CD4-positive, alpha-beta T cell treated with Interleukin-17A for 1 hour (primary cell): ENCODE measurements at regions not wholly inside any gene's neighbourhood (a gene's known extent, or its start where the extent isn't known, plus 50 kb on each side); places are given as distances from the start of the nearest gene placed in this dataset.
A peak's percentile ranks its signal among the peaks of the same experiment; 100 is the strongest.
"Not testable (repeated sequence)": the region's sequence is repeated elsewhere in the genome, so short reads cannot be mapped to it uniquely, and the experiment has no call there.

ENCODE experiments used
- DNase-seq: peaks from one replicate; pipeline ENCODE4 v3.0.0-alpha.2; 2020

DNA sequence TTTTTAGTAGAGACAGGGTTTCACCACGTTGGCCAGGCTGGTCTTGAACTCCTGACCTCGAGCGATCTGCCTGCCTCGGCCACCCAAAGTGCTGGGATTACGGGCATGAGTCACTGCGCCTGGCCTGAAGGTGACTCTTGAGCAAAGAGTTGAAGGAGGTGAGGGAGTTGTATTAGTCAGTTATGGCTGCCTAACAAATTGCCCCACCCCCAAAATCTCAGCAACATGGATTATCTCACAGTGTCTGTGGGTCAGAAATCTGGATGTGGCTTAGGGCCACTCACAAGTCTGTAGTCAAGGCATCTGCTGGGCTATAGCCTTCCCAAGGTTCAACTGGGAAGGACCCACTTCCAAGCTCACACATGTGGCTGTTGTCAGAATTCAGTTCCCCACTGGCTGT, 52.8 kb upstream of the ADGRE5 start:
- no peak for DNase-seq

DNA sequence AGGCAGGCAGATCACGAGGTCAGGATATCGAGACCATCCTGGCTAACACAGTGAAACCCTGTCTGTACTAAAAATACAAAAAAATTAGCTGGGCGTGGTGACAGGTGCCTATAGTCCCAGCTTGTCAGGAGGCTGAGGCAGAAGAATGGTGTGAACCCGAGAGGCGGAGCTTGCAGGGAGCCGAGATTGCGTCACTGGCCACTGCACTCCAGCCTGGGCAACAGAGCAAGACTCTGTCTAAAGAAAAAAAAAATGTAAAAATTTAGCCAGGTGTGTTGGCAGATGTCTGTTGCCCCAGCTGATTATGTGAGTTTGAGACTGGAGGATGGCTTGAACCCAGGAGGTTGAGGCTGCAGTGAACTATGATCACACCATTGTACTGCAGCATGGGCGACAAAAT, 54.2 kb upstream of the ADGRE5 start:
- not testable (repeated sequence) for DNase-seq

DNA sequence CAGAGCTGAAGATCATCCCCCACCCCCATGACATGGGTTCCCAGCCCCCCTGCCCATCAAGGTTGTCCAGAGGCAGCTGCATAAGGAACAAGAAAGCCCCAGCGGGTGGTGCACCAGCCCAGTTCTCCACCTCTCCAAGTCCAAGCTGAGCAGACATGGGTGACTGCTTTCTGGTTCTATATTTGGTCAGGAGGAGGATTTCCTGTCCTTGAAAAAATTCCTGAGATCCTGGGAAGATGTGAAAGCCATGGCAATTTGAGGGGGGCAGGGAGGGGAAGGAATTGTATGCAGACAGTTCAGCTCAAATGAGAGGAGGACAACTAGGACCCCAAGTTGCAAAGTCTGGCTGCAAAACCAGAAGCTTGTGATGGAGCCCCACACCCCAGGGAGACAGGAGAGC, 55.4 kb upstream of the ADGRE5 start:
- DNase-seq = no peak

DNA sequence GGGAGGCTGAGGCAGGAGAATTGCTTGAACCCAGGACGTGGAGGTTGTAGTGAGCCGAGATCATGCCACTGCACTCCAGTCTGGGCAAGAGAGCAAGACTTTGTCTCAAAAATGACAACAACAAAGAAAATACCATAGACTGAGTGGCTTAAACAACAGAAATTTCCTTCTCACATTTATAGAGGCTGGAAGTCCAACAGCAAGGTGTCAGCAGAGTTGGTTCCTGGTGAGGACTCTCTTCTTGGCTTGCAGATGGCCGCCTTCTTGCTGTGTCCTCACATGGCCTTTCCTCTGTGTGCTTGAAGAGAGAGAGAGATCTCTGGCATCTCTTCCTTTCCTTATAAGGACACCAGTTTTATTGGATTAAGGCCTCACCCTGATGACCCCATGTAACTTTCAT, 56.1 kb upstream of the ADGRE5 start:
- DNase-seq = no peak

DNA sequence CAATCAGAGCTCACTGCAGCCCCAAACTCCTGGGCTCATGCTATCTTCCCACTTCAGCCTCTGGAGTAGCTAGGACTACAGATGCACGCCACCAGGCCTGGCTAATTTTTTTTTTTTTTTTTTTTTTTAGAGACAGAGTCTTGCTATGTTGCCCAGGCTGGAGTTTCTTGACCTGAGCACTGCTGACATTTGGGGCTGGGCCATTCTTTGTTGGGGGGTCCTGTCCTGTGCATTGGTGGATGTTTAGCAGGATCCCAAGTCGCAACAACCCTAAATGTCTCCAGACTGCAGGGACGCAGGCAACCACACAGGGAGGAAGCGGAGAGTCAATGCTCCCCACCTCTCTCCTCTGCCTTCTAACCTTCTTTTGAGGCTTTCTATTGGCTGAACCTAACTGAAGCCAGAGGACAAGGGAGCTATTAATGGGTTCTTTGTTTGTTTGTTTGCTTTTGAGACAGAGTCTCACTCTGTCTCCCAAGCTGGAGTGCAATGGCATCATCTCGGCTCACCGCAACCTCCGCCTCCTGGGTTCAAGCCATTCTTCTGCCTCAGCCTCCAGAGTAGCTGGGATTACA, 58.3 kb upstream of the ADGRE5 start:
- no peak for DNase-seq

DNA sequence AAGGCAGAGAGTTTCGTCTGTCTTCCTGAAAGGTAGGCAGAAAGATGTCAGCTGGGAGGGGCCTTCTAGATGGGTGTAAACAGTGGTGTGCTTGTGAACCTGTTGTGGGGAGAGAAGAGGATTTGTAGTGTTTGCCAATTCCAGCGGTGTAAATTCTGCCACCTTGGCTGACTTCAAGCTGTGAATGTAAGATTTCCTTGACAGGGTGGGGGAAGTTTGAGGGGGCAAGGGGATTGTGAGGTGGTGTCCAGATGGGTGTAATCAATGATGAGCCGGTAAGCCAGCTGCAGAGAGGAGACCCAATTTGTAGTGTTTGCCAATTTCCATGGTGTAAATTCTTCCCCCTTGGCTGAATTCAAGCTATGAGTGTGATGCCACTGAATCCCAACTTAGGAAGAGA, 61.0 kb upstream of the ADGRE5 start:
- no peak for DNase-seq

DNA sequence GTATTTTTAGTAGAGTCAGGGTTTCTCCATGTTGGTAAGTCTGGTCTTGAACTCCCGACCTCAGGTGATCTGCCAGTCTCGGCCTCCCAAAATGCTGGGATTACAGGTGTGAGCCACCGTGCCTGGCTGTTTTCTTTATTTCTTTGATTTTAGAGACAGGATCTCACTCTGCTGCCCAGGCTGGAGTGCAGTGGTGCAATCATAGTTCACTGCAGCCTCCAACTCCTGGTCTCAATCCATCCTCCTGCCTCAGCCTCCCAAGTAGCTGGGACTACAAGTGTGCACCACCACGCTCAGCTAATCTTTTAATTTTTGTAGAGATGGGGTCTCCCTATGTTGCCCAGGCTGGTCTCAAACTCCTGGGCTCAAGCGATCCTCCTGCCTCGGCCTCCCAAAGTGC, 61.5 kb upstream of the ADGRE5 start:
- not testable (repeated sequence) for DNase-seq

DNA sequence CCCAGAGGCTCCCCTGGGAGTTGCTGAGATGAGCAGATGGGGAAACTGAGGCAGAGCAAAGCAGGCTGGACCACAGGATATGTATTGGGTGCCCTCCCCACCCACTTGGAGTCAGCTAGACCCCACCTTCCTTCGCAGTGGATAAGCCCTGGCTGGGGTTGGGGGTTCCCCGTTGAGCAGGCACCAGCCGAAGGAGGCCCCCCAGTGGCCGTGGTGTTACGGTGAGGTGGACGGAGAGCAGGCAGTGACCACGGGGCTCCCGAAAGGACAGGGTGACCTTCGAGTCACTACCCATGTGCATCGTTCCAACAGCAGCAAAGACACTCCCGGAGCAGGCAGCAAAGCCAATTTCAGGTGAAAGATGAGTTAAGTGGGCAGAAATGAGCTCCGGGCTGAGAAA, 62.4 kb upstream of the ADGRE5 start:
- no peak for DNase-seq

DNA sequence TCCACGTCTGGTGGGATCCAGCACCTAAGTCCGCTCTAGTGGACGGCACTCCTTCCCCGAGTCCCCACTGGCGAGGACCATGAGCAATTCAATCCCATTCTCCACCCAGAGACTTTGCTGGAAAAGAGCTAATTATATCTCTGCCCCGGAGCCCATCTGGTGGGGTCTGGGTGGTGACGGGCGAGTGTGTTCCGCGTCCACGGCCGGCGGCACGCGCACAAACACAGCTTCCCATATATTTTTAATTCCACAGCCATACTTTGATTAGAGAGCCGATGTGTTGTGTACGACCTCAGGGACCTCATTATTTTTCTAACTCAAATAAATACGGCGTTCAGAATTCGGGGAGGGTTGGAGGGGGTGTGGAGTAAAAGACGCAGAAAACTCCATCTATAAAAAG, 64.1 kb upstream of the ADGRE5 start:
- DNase-seq = no peak

DNA sequence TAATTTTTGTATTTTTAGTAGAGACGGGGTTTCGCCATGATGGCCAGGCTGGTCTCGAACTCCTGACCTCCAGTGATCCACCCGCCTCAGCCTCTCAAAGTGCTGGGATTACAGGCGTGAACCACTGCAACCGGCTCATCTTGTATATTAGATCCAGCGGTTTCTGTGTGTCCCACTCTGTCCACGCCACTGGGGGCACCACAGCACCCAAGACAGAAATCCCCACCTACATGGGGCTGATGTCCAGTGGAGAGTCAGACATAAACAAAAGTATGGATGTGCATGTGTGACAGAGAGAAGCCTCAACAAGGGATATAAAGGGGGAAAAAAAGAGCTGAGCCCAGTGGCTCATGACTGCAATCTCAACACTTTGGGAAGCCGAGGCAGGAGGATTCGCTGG, 65.8 kb upstream of the ADGRE5 start:
- no peak for DNase-seq

DNA sequence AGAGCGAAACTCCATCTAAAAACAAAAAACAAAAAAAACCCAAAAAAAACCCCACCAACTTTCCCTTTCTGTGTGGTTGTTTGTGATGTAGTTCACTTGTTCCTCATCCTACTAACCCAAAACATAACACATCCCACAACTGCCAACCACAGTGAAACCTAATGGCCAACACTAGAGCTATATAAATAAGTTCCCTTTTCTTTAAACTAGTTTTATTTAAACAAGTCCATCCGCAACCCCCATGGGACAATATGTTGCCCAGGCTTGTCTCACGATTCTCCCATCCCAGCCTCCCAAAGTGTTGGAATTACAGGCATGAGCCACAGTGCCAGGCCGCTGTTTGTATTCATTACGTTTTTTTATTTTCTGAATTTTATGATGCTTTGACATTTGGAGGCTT, 71.2 kb upstream of the ADGRE5 start:
- peak; percentile 10 for DNase-seq

DNA sequence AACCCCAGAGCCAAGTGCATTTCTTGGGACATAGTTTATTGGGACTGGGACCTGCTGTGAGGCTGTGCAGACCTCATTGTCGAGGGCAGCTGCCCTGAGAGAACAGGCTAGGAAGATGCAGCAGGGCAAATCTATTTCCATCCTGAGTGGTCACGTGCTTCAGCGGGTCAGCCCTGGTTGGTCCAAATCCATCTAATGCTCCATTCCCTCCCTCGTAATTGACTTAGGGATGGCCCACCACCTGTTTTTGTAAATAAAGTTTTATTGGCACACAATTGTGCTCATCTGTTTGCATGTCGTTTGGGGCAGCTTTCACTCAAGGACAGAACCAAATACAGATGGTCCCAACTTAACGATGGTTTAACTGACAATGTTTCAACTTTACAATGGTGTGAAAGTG, 75.5 kb upstream of the ADGRE5 start:
- DNase-seq = no peak

DNA sequence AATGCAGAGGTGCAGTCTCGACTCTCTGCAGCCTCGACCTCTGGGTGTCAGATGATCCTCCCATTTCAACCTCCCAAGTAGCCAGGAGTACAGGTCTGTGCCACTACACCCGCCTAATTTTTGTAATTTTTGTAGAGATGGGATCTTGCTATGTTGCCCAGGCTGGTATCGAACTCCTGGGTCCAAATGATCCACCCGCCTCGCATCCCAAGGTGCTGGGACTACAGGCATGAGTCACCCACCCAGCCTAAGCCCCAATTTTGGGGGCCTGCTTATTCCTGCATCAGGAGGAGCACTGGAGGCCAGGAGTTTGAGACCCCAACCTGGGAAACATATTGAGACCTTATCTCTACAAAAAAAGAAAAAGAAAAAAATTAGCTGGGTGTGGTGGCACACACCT, 80.1 kb upstream of the ADGRE5 start:
- no peak for DNase-seq

DNA sequence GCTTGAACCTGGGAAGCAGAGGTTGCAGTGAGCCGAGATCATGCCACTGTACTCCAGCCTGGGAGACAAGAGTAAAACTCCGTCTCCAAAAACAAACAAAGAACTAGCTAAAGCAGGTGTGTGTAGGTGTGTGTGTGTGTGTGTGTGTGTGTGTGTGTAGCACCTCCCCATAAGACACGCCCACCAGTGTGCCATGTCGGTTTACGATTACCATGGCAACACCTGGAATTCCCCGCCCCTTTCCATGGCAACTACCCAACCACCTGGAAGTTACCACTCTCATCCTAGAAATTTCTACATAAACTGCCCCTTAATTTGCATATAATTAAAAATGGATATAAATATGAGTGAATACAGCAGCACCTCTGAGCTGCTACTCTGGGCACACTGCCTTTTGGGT, 80.9 kb upstream of the ADGRE5 start:
- no peak for DNase-seq

DNA sequence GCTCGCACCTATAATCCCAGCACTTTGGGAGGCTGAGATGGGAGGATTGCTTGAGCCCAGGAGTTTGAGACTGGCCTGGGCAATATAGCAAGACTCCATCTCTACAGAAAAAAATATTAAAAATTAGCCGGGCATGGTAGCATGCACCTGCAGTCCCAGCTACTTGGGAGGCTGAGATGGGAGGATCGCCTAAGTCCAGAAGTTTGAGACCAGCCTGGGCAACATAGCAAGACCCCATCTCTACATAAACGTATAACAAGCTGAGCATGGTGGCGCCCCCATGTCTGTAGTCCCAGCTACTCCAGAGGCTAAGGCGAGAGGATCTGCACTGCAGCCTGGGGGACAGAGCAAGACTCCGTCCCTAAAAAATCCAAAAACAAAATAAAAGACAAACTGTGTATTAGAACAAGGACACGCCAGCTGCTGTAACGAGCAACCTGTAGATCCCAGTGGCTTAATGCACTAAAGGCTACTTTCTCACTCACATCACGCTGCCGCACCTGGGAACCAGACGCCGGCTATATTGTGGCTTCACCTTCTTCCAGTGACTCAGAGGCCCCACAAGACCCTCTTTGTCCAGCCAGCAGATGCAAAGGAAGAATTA, 81.9 kb upstream of the ADGRE5 start:
- DNase-seq = not testable (repeated sequence)

DNA sequence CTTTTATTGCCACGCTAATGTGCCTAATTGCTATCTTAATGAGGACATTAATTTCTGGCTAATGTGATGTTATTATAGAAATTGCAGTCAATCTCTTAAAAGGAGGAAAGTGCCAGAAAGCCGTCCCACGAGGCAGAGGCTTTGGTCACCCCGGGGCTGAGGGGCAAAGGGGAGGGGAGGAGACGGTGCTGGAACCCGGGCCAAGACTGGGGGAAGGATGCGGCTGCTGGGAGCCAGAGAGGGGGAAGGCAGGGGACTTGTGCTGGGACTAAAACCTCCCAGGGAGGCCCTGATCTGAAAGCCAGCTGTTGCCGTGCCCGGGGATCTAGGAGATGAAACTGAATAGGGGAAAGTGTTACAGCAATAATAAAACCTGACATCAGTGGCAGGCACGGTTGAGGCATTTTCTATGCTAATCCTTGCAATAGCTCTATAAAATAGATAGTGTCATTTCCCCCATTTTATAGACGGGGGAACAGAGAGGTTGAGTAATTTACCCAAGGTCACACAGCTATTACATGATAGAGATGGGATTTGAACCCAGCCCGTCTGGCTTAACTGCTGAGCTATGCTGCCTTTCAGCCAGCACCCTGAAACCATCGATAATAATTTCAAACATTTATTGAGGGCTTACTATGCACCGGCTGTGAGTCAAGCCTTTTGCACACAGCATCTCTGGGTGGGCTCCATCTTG, 83.2 kb upstream of the ADGRE5 start:
- not testable (repeated sequence) for DNase-seq

DNA sequence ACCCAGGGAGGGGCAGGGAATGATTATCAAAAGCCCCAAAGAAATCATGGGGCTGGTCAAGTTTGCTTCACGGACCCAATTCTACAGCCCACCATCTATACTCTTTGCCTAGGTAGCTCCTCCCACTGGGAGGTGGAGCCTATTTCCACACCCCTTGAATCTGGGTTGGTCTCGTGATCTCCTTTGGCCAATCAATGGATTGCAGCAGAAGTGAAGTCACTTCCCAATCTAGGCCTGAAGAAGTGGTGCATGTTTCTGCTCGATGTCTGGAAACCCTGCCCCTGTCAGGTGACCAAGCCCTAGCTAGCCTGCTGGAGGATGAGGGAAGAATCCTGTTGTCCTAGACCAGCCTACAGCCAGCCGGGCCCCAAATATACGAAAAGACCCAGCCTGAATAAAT, 86.3 kb upstream of the ADGRE5 start:
- peak; percentile 20 for DNase-seq

DNA sequence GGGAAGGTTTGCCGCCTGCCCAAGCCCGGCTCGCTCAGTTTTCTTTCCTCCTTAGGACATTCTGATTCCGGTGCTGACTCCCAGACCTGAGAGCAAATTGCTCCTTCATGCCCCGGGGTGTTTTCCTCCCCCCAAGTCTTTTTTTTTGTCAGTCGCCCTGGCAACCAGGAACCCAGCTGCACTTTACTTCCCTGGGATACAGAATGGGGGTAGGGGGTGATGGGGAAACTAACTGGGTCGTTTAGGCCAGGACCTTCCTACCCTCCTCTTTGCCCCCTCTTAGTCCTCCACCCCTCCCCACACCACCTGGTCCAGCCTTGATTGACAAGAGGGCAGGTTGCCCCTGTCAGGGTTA, 87.5 kb upstream of the ADGRE5 start:
- not testable (repeated sequence) for DNase-seq

DNA sequence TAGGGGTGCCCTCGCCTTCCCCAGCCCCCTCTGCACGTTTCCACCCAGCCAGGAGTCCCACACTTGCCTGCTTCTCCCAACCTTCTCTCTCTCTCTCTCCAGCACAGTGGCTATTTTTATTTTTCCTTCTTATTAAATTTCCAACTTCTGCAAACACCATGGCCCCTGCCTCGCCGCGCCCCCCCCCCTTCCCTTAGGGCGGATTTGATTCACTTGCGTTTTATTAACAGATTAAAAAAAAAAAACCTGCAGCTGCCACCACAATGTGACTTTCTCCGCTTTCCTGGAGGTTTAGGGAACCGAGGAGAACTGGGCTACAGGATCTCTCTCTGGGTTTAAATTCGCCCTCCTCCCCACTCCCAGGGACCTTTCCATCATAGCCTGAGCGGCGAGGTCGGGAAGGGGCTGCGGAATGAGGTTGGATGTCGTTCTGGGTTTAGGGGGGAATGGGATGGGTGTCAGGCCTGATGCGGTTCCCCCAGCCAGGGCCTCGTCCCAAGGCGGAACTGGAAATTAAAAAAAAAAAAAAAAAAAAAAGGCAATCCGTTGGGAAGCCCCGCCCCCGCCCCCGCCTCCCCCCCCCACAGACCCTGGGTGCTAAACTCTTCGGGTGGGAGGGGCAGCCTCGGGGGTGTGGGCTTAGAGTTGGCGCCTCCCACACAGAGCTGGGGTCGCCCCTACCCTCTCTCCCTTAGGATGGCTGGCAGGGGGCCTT, 87.3 kb upstream of the ADGRL1 start:
- not testable (repeated sequence) for DNase-seq

DNA sequence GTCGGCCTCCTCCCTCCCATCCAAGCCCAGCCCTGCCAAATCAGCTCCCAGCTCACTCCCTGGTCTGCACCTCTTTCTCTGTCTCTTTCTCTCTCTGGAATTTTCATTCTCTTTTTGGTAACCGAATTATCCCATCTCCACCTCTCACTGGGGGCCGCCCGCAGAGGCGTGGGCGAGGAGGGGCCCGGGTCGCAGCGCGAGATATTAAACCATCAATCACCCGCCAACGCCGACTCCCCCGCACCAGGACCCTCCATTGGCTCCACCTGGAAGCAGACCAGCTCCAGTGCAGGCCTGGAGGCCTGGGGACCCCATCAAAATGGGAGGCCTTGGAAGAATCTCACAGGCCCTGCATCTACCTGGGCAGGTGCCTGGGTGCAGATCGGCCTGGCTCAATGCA, 83.8 kb upstream of the ADGRL1 start:
- not testable (repeated sequence) for DNase-seq

DNA sequence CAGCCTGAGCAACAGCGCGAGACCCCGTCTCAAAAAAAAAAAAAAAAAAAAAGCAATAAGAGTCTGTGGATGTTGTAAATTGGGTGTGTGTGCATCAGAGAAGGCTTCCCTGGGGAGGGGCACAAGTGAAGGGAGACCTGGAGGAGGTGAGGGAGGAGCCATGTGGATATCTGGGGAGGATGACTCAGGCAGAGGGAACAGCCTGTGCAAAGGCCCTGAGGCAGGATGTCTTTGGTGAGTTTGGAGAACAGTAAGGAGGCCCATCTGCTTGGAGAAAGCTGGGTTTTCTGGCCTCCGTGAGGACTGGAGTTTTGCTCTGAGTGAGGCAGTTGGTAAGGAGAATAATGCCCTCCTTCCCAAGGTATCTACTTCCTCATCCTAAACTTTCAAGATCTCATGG, 81.9 kb upstream of the ADGRL1 start:
- DNase-seq = not testable (repeated sequence)

DNA sequence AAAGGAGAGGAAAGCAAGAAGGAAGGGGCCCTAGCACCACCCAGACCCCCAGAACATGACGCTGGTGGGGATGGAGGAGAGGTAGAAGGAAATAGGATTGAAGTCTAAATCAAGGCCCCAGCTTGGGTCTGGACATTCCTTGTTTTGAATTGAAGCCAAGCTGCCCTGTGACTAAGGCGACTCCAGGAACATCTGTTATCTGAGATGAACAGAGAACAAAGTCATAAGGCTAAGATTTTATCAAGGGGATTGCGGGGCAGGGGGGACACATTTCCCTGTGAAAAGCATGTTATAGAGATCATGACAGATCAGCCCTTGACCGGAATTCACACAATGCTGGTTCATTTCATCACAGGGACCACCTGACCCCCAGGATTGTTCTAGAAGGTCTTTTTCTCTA, 80.6 kb upstream of the ADGRL1 start:
- DNase-seq = not testable (repeated sequence)

DNA sequence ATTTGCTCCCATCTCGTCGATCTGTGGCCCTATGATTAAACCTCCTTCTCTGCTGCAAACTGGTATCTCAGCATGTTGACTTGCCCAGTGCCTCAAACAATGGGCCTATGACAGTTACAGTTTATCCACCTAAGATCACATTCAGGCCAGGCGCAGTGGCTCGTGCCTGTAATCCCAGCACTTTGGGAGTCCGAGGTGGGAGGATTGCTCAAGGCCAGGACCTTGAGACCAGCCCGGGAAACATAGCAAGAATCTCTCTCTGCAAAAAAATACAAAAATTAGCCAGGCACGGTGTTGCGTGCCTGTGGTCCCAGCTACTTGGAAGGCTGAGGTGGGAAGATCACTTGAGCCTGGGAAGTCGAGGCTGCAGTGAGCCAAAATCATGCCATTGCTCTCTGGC, 79.8 kb upstream of the ADGRL1 start:
- DNase-seq = not testable (repeated sequence)
